MG63 (cell line): ENCODE measurements at regions not wholly inside any gene's neighbourhood (a gene's known extent, or its start where the extent isn't known, plus 50 kb on each side); places are given as distances from the start of the nearest gene placed in this dataset.

Experiments
- DNase-seq: peaks from one replicate; pipeline ENCODE4 v3.0.0-alpha.2; 2020
- H3K27me3 ChIP-seq: fragments of 250-450 bp; sonication (Bioruptor Pico); 2 replicates; pipeline ENCODE4 v1.5.1; 2020; ENCODE audit warnings: mild to moderate bottlenecking, moderate library complexity
- H3K36me3 ChIP-seq: fragments of 250-450 bp; sonication (Bioruptor Pico); 2 replicates; pipeline ENCODE4 v1.5.1; 2020; ENCODE audit warnings: mild to moderate bottlenecking, moderate library complexity
- H3K4me3 ChIP-seq: fragments of 250-450 bp; sonication (Bioruptor Pico); 2 replicates; pipeline ENCODE4 v1.5.1; 2020; ENCODE audit warnings: mild to moderate bottlenecking, moderate library complexity
- H3K9me3 ChIP-seq: fragments of 250-450 bp; sonication (Bioruptor Pico); 2 replicates; pipeline ENCODE4 v1.5.1; 2020; ENCODE audit warnings: mild to moderate bottlenecking, moderate library complexity

GRCh38 chr9:80320916-80321315, 749.2 kb downstream of the TLE4 start:
- DNase-seq: no peak
- H3K4me3 ChIP-seq: no peak overlapping the region
- no peaks in the 10 kb centered on the region for H3K36me3 ChIP-seq
- H3K9me3 ChIP-seq: no peaks in the 10 kb centered on the region
- no peaks in the 10 kb centered on the region for H3K27me3 ChIP-seq

- no peaks in the 10 kb centered on the region for H3K27me3 ChIP-seq
These were observed 748.7 kb downstream of the TLE4 start for GRCh38 chr9:80320480-80320879.

GRCh38 chr9:80305136-80305535, 733.4 kb downstream of the TLE4 start:
- H3K27me3 ChIP-seq: no peaks in the 10 kb centered on the region
- H3K36me3 ChIP-seq: no peaks in the 10 kb centered on the region
- DNase-seq: no peak

More at GRCh38 chr9:80320480-80320879, 748.7 kb downstream of the TLE4 start:
- DNase-seq: no peak
- Histone ChIP-seq H3K36me3 (no peaks in the 10 kb centered on the region), H3K9me3 (no peaks in the 10 kb centered on the region), H3K4me3 (no peak overlapping the region)

GRCh38 chr9:80294955-80295354, 723.2 kb downstream of the TLE4 start:
- Histone ChIP-seq H3K4me3 (no peak overlapping the region), H3K36me3 (no peaks in the 10 kb centered on the region), H3K9me3 (no peaks in the 10 kb centered on the region), H3K27me3 (no peaks in the 10 kb centered on the region)
- DNase-seq: no peak

More at GRCh38 chr9:80305136-80305535, 733.4 kb downstream of the TLE4 start:
- no peak overlapping the region for H3K4me3 ChIP-seq
- H3K9me3 ChIP-seq: no peaks in the 10 kb centered on the region

GRCh38 chr9:80294318-80294717, 722.6 kb downstream of the TLE4 start:
- Histone ChIP-seq H3K4me3 (no peak overlapping the region), H3K36me3 (no peaks in the 10 kb centered on the region), H3K9me3 (no peaks in the 10 kb centered on the region), H3K27me3 (no peaks in the 10 kb centered on the region)
- DNase-seq: no peak

- Histone ChIP-seq H3K36me3 (no peaks in the 10 kb centered on the region), H3K4me3 (no peak overlapping the region), H3K9me3 (no peaks in the 10 kb centered on the region), H3K27me3 (no peaks in the 10 kb centered on the region)
- peak; percentile 1 for DNase-seq
These were observed 720.5 kb downstream of the TLE4 start for GRCh38 chr9:80292231-80292630.

GRCh38 chr9:80285326-80285725, 713.6 kb downstream of the TLE4 start:
- H3K4me3 ChIP-seq: no peak overlapping the region
- no peaks in the 10 kb centered on the region for H3K9me3 ChIP-seq
- H3K36me3 ChIP-seq: no peaks in the 10 kb centered on the region
- H3K27me3 ChIP-seq: no peaks in the 10 kb centered on the region
- DNase-seq: no peak

GRCh38 chr9:80282766-80283165, 711.0 kb downstream of the TLE4 start:
- DNase-seq: no peak
- H3K4me3 ChIP-seq: no peak overlapping the region
- no peaks in the 10 kb centered on the region for H3K27me3 ChIP-seq
- no peaks in the 10 kb centered on the region for H3K36me3 ChIP-seq
- H3K9me3 ChIP-seq: no peaks in the 10 kb centered on the region

GRCh38 chr9:80259079-80259478, 687.3 kb downstream of the TLE4 start:
- Histone ChIP-seq H3K27me3 (no peaks in the 10 kb centered on the region), H3K4me3 (no peak overlapping the region), H3K9me3 (peaks cover 4% of the 10 kb centered on the region; the same call in 1 of the 2 replicates), H3K36me3 (no peaks in the 10 kb centered on the region)
- no peak for DNase-seq

- no peak overlapping the region for H3K4me3 ChIP-seq
- H3K9me3 ChIP-seq: no peaks in the 10 kb centered on the region
- no peaks in the 10 kb centered on the region for H3K27me3 ChIP-seq
- no peak for DNase-seq
- H3K36me3 ChIP-seq: no peaks in the 10 kb centered on the region
These were observed 680.0 kb downstream of the TLE4 start for GRCh38 chr9:80251778-80252177.

- no peaks in the 10 kb centered on the region for H3K36me3 ChIP-seq
- no peaks in the 10 kb centered on the region for H3K9me3 ChIP-seq
- H3K4me3 ChIP-seq: no peak overlapping the region
- H3K27me3 ChIP-seq: no peaks in the 10 kb centered on the region
- no peak for DNase-seq
These were observed 670.3 kb downstream of the TLE4 start for GRCh38 chr9:80242022-80242421.

- H3K9me3 ChIP-seq: no peaks in the 10 kb centered on the region
- DNase-seq: no peak
- H3K27me3 ChIP-seq: no peaks in the 10 kb centered on the region
- H3K4me3 ChIP-seq: no peak overlapping the region
- H3K36me3 ChIP-seq: no peaks in the 10 kb centered on the region
These were observed 664.0 kb downstream of the TLE4 start for GRCh38 chr9:80235752-80236151.

- no peaks in the 10 kb centered on the region for H3K9me3 ChIP-seq
- no peaks in the 10 kb centered on the region for H3K27me3 ChIP-seq
- H3K36me3 ChIP-seq: no peaks in the 10 kb centered on the region
- DNase-seq: no peak
- H3K4me3 ChIP-seq: no peak overlapping the region
These were observed 662.1 kb downstream of the TLE4 start for GRCh38 chr9:80233906-80234305.

- Histone ChIP-seq H3K4me3 (no peak overlapping the region), H3K27me3 (no peaks in the 10 kb centered on the region), H3K36me3 (no peaks in the 10 kb centered on the region), H3K9me3 (no peaks in the 10 kb centered on the region)
- DNase-seq: no peak
These were observed 661.5 kb downstream of the TLE4 start for GRCh38 chr9:80233102-80233843.

GRCh38 chr9:80231318-80232236, 659.8 kb downstream of the TLE4 start:
- no peak for DNase-seq
- Histone ChIP-seq H3K27me3 (no peaks in the 10 kb centered on the region), H3K4me3 (no peak overlapping the region), H3K9me3 (no peaks in the 10 kb centered on the region), H3K36me3 (no peaks in the 10 kb centered on the region)

- Histone ChIP-seq H3K9me3 (no peaks in the 10 kb centered on the region), H3K27me3 (no peaks in the 10 kb centered on the region), H3K4me3 (no peak overlapping the region), H3K36me3 (no peaks in the 10 kb centered on the region)
- DNase-seq: no peak
These were observed 652.1 kb downstream of the TLE4 start for GRCh38 chr9:80223897-80224296.

GRCh38 chr9:80222466-80223169, 650.9 kb downstream of the TLE4 start:
- Histone ChIP-seq H3K9me3 (no peaks in the 10 kb centered on the region), H3K36me3 (no peaks in the 10 kb centered on the region), H3K4me3 (no peak overlapping the region), H3K27me3 (no peaks in the 10 kb centered on the region)
- no peak for DNase-seq
